Upper lobe of right lung (tissue), 1 donor: ENCODE measurements at regions not wholly inside any gene's neighbourhood (a gene's known extent, or its start where the extent isn't known, plus 50 kb on each side); places are given as distances from the start of the nearest gene placed in this dataset.

ENCODE experiments used
- ATAC-seq: fragments of 200-7000 bp; cut with Tn5 transposase; one replicate; pipeline ENCODE4 v1.9.1; 2020; ENCODE audit warnings: mild to moderate bottlenecking, moderate library complexity
- DNase-seq: peaks from one replicate; pipeline ENCODE4 v3.0.0-alpha.2; 2020
- H3K27ac ChIP-seq: fragments of 200-600 bp; one replicate; pipeline ENCODE4 v1.8.0; 2022
- H3K27me3 ChIP-seq: fragments of 200-600 bp; one replicate; pipeline ENCODE4 v1.8.0; 2022; ENCODE audit warnings: mild to moderate bottlenecking
- H3K36me3 ChIP-seq: fragments of 200-600 bp; one replicate; pipeline ENCODE4 v1.8.0; 2022
- H3K4me1 ChIP-seq: fragments of 200-600 bp; one replicate; pipeline ENCODE4 v1.8.0; 2022
- H3K4me3 ChIP-seq: fragments of 200-600 bp; one replicate; pipeline ENCODE4 v1.8.0; 2022; ENCODE audit warnings: mild to moderate bottlenecking
- H3K9me3 ChIP-seq: fragments of 200-600 bp; one replicate; pipeline ENCODE4 v1.8.0; 2022
- CTCF ChIP-seq: fragments of 200-600 bp; IDR thresholded peaks from one replicate; pipeline ENCODE4 v1.8.0; 2022; ENCODE audit warnings: antibody characterized with exemption
- intact Hi-C: fragments of 100-400 bp; cut with DNase I; formaldehyde crosslinking; loops from one replicate; pipeline ENCODE4 v1.11.0; 2022
- donor health status: DM: no; HTN: yes; CAD: no; lungs with severe emphysema.

GRCh38 chr2:51301381-51301780 lies 269.4 kb upstream of the NRXN1 start:
- H3K36me3 ChIP-seq = no peaks in the 10 kb centered on the region
- no peaks in the 10 kb centered on the region for H3K27me3 ChIP-seq
- no peak overlapping the region for H3K27ac ChIP-seq
- intact Hi-C loops = no loop called here
- ATAC-seq (no peak), DNase-seq (no peak)
- H3K9me3 ChIP-seq = no peaks in the 10 kb centered on the region
- H3K4me3 ChIP-seq = no peak overlapping the region
- no peaks in the 10 kb centered on the region for H3K4me1 ChIP-seq
- TF ChIP-seq CTCF = no peak

GRCh38 chr2:51299370-51299769 lies 267.4 kb upstream of the NRXN1 start:
- no peak overlapping the region for H3K27ac ChIP-seq
- ATAC-seq = no peak
- no peaks in the 10 kb centered on the region for H3K27me3 ChIP-seq
- intact Hi-C loops = no loop called here
- DNase-seq = no peak
- H3K4me1 ChIP-seq = no peaks in the 10 kb centered on the region
- no peaks in the 10 kb centered on the region for H3K9me3 ChIP-seq
- H3K4me3 ChIP-seq = no peak overlapping the region
- TF ChIP-seq CTCF = no peak
- no peaks in the 10 kb centered on the region for H3K36me3 ChIP-seq

- intact Hi-C loops = no loop called here
- H3K4me3 ChIP-seq = no peak overlapping the region
- no peak overlapping the region for H3K27ac ChIP-seq
- no peaks in the 10 kb centered on the region for H3K9me3 ChIP-seq
- no peaks in the 10 kb centered on the region for H3K36me3 ChIP-seq
- TF ChIP-seq CTCF = no peak
- DNase-seq (no peak), ATAC-seq (no peak)
- H3K27me3 ChIP-seq = no peaks in the 10 kb centered on the region
- H3K4me1 ChIP-seq = no peaks in the 10 kb centered on the region
Measured at GRCh38 chr2:51297488-51297887, 265.6 kb upstream of the NRXN1 start.

- H3K4me1 ChIP-seq = no peaks in the 10 kb centered on the region
- H3K27ac ChIP-seq = no peak overlapping the region
- H3K36me3 ChIP-seq = no peaks in the 10 kb centered on the region
- no peaks in the 10 kb centered on the region for H3K27me3 ChIP-seq
- no peak overlapping the region for H3K4me3 ChIP-seq
- no peak for TF ChIP-seq CTCF
- H3K9me3 ChIP-seq = no peaks in the 10 kb centered on the region
- no peak for ATAC-seq
- intact Hi-C loops = no loop called here
- DNase-seq = no peak
Measured at GRCh38 chr2:51293566-51294200, 261.8 kb upstream of the NRXN1 start.

GRCh38 chr2:51291762-51292551 lies 260.0 kb upstream of the NRXN1 start:
- Histone ChIP-seq H3K9me3 (no peaks in the 10 kb centered on the region), H3K27ac (no peak overlapping the region), H3K27me3 (no peaks in the 10 kb centered on the region), H3K4me3 (no peak overlapping the region), H3K4me1 (no peaks in the 10 kb centered on the region), H3K36me3 (no peaks in the 10 kb centered on the region)
- intact Hi-C loops = no loop called here
- no peak for TF ChIP-seq CTCF
- ATAC-seq (no peak), DNase-seq (no peak)
